ENCODE measurements at regions not wholly inside any gene's neighbourhood (a gene's known extent, or its start where the extent isn't known, plus 50 kb on each side); places are given as distances from the start of the nearest gene placed in this dataset.
"Not testable (repeated sequence)": the region's sequence is repeated elsewhere in the genome, so short reads cannot be mapped to it uniquely, and the experiment has no call there.

DNA sequence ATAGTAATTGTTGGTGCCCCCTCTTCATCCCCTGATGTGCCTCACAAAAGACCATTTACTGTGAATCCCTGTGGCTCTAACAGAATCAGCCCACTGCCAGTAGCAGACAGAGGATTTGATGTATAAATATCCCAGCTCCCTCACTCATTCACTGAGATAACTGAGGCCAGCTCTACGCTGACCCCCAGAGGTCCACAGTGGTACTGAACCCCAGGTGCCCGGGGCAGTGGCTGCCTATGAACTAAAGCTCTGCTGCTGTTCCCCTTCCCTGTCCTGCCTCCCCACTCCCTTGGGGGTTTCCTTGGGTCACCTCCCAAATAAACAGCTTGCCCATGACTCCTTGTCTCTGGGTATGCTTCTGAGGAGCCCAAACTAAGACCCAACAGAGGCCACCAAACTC lies 295.8 kb downstream of the FOXL1 start:
- DNase-seq: peak; percentile 24

DNA sequence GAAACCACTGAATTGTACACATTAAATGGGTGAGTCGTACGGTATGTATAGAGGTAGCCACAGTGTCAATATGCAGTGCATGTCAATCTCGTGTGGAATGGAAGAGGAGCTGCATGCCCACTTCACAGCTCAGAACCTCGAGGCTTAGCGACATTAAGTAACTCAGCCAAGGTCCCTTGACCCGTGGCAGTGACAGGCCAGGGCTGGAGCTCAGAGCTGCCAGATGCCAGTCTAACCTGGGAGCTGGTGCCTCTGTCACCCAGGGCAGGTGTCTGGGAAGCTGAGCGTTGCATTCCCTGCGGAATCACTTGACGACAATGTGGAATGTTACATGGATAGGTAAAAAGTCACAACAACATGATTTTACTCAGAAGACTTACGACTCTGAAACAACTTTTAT lies 298.1 kb downstream of the FOXL1 start:
- no peak for DNase-seq

DNA sequence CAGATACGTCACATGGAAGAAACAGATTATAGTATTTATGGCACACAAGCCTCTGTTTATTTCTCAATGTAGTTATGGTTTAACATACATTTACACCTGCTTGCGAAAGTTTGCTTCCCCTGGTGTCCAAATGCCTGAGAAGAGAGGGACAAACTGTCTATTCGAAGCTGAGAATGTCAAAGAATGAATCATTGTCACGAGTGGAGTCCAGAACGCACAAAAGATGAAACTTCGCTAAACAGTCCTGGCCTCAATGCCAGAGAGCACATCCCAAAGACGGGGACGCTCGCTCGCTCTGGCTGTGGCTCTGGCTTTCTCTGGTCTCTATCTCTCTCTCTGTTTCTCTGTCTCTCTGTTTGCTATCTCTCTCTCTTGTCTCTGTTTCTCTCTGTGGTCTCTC lies 298.8 kb downstream of the FOXL1 start:
- DNase-seq: no peak

DNA sequence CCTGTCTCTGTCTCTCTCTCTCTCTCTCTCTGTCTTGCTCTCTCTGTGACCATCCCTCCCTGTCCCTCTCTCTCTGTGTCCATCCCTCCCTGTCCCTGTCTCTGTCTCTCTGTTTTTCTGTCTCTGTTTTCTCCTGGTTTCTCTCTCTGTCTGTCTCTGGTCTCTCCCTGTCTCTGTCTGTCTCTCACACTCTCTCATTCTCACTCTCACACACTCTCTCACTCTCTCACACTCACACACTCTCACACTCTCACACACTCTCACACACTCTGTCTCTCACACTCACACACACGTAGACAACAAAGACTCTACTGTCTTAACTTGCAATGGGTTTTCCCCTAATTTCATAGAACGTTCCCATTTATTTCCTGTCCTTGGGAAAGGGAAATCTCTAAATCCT lies 299.5 kb downstream of the FOXL1 start:
- no peak for DNase-seq

DNA sequence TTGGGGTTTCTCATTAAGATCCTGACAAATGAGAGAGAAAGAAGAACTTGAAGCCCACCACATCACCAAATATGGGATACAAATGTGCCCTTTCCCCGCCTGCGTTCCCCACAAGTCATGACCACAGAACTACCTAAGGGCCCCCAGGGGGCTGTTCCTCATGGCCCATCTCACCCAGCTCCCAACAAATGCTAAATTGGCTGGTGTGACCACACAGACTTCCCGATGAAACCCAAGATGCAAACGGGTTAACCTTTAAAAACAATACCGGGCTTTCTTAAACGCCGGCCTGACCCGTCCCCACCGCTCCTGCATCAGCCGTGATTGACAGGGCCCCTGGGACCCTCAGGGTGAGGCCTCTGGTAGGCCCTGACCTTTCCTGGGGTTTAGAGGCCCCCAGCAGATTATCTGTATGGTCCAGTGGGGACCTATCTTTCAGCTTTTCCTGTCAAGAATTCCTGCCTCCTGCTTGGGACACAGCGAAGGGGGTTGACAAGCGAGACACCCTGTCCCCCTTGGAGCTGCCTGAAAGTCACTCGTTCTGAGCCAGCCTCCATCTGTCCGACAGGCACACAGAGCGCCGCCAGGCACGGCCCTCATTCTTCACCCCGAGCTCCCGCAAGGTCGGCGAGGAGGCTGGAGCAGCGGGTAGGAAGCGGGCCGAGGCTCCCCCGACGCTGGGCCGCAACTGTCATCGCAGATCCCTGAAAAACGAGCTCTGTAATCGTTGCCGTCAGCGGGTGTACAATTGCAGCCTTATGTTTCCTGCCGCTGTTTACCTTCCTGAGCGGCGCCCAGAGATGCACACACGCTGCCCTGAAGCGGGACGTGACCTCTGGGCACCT lies 300.1 kb downstream of the FOXL1 start:
- no peak for DNase-seq

DNA sequence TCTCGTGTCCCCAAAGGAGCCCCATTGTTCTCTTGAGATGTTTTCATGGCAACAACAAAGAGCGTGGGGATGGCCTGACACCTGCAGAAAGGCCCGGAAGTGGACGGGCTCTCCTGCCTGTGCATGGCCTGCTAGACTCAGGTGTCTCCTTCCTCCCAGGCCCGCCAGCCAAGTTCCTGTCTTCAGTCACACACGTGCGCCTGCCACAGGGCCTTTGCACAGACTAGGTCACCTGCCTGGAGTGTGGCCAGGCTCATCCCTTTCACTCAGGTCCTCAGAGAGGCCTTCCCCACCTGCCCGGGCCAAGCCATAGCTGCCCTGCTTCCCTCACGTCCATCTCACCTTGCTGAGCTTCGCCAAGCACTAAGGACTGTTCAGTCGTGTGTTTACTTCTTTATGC lies 300.9 kb downstream of the FOXL1 start:
- DNase-seq: no peak

DNA sequence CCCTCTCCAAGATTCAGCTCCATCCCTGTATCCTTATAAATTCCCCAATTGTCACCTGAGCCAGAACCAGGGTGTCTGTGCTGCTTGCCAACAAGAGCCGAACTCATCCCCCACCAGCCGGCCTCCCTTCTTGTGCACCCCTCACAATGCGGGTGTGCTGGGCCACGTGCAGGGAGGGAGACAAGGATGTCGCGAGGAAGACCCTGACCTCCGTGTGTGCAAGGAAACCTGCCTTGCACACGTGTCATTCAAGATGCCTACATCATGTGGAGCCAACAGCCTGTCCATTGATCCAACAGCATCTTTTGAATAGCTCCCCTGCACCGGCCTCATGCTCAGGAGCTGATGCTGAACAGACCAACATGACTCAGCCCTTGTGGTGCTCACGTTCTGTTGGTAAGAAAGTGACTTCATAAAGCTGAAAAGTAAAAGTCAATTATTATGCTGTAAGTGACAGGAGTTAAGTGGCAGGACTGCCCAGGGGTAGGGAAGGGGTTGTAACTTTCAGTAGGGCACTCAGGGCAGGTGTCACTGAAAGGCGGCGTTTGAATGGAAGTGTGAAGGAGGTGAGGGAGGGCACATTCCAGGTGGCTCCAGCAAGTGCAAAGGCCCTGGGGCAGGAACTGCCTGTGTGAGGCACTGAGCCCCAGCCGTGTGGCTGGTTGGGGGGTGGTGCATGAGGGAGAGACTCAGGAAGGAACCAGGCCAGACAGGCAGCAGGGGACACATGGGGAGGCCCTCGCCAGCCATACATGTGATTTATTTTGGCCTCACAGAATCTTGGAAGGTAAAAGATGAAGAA lies 302.2 kb downstream of the FOXL1 start:
- no peak for DNase-seq

DNA sequence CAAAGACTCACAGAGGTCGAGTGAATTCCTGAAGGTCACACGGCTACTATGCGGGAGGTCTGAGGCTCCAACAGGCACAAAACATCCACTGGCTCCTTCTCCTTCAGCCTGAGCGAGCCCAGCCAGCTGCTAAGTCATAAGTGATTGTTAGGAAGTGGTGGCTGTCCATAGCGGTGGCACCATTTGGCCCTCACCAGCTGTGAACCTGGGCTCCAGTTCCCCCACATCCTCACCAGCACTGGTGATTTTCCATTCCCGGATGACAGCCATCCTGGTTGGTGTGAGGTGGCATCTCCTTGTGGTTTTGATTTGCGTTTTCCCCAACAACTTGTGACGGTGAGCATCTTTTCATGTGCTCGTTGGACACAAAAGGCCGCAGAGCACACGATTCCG lies 302.8 kb downstream of the FOXL1 start:
- DNase-seq: no peak

DNA sequence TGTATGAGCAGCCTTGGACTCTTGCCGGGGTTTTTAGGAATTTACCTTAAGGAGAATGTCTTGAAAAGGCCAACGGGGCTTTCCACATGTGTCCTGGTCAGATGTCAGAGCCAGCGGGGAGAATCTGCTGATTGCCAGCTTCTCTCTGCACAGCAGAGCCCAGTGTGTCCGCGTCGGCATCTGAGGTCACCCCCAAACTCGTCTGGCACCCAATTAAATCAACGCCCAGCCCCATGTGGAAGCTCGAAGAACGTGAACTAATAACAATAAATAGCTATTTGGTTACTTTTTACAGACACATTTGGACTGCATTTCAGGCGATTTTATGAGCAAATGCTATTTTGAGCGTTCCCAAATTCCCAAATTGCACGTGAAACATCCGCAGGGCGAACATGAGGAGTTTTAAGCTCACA lies 303.5 kb downstream of the FOXL1 start:
- no peak for DNase-seq

DNA sequence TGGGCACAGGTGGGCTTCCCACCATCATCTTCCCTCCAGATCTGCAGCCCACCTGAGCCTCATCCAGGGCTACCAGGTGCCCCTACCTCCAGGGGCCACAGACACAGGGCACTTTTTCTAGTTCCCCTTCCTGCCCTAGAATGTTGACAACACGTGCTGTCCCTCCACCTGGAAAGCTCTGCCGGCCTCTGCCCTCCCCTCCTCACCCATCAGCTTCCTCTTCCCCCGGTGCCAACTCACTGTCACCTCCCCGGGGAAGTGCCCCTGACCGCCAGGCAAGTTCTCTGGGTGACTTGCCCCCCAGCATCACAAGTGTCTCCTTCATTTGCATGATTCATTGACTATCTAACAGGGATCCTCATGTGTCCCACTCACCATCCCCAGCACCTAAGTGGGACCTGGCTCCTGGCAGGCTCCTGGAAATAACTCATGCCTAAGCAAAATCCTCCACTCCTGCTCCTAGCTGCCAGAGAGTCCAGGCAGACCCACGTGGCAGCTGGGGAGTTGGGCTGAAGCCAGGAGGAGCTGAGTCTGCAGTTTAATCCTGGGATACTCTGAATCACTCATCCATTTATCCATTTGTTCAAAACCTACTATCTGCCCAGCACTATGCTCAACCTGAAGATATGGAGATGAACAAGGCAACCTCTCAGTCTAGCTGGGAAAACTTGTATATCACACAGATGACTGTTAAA lies 304.4 kb downstream of the FOXL1 start:
- DNase-seq: no peak

DNA sequence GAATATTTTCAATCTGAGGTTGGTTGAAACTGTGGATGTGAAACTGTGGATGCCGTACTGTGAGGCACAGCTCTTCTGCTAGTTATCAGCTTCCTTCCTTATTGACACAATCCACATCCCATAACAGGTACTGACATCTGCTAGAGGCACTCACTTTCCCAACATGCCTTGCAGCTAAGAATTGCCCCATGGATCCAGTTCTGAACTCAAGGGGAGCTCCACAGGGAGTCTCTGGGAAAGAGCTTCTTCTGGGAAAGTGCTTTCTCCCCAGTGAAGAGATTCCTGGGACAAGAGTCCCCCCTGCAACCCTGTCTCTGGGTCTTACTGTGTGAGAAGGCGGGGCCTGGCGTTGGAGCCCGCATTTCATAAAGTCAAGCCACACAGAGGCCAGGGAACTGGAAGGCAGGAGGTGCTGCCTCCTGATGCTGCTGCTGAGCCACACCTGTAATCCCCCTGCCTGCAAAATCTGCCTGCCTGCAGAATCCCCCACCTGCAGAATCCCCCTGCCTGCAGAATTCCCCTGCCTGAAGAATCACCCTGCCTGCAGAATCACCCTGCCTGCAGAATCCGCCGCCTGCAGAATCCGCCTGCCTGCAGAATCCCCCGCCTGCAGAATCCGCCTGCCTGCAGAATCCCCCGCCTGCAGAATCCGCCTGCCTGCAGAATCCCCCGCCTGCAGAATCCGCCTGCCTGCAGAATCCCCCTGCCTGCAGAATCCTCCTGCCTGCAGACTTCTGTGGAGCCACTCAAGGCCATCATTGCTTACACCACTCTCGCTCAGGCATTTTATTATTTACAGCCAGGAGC lies 305.4 kb downstream of the FOXL1 start:
- no peak for DNase-seq

DNA sequence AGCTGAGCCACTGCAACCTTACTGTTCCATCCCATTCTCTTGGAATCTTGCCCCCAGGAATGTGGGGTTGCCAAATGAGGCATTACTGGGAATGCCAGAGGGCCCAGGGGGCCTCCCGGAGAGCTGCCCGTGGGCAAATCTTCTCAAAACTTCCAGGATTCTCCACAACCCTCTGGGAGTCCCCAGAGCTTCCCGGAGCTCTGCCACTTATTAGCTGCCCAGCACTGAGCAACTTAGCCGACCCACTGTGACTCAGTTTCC lies 306.0 kb downstream of the FOXL1 start:
- DNase-seq: no peak

DNA sequence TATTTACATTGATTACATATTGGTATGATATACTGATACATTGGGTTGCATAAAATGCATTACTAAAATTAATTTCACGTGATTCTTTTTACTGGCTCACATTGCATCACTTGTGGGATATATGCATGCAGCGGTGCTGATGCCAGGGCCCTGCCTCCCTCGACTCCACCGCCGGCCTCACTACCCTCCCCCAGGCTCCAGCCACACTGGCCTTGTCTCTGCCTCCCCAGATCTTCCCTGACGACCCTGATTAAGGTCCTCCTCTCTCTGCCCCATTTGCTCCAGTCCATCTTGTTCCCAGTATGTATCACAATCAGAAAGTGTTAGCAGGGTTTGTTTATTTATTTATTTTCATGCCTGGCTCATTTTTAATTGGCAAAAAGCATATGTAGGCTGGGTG lies 306.8 kb downstream of the FOXL1 start:
- no peak for DNase-seq

DNA sequence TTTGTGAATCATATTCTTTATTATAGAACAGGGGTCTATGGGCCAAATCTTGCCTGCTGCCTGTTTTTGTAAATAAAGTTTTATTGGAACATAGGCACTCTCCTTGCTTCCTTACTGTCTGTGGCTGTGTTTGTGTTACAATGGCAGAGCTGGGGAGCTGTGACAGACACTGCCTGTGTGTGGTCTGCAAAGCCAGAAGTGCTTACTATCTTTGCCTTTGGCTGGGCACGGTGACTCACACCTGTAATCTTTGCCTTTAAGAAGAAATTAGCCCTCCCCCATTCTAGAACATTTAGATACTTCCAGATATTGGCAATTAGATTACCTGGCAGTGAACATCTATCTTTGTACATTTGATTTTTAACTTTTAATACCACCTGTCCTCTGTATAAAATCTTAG lies 308.3 kb downstream of the FOXL1 start:
- DNase-seq: no peak

DNA sequence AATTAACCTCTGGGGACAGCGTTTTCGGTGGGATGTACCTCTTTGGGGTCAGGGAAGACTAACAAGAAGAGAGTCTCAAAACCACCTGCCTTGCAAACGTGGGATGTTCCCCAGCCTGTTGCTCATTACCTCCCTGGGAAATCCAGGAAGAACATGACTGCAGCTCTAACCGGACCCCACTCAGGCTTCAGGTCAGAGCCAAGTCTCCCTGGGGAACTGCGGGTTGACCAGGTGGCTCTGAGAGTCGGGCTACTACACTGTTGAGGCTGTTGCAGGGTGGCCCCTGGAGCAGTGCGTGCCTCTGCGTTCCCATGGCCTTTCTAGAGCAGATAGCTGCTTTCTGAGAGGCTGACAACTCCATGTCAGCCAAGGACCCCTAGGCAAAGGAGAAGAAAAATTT lies 309.1 kb downstream of the FOXL1 start:
- DNase-seq: no peak

DNA sequence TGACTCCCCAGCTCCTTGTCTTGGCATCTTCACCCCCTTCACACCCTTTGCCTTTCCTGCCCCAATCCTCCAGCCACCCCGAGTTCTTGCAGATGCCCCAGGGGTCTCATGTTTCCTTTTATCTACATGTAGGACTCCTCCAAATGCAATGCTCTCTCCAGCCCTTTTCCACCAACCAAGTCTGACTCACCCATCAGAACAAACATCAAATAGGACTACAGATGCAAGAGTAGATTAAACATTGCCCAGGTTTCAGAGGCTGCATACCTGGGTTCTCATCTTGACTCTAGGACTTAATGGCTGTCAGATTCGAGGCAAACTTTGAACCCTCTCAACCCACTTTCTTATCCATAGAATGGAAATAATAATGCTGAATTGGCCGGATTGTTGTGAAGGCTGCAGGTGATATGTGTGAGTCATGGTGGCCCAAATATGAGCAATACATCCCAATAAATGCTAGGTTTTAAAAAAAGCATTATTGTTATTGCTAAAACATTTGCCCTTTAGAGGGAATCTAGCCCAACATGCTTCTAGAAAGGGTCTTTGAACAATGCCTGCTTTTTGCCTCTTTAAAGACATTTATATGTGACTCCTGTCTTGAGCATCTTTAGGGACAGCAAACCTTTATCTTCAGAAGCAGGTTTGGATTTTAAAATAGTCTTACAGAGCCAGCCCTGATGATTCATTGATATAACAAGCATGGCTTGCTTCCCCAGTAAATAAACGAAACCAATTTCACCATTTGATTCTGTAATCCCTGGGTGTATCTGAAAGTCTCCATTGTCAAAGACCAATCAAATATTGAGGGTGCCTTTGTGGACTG lies 310.1 kb downstream of the FOXL1 start:
- DNase-seq: no peak

DNA sequence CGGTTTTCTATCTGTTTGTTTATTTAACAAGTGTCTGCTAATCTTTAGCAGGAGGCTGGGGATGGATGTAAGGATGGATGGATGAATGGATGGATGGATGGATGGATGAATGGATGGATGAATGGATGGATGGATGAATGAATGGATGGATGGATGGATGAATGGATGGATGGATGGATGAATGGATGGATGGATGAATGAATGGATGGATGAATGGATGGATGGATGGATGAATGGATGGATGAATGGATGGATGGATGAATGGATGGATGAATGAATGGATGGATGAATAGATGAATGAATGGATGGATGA lies 310.7 kb downstream of the FOXL1 start:
- not testable (repeated sequence) for DNase-seq

DNA sequence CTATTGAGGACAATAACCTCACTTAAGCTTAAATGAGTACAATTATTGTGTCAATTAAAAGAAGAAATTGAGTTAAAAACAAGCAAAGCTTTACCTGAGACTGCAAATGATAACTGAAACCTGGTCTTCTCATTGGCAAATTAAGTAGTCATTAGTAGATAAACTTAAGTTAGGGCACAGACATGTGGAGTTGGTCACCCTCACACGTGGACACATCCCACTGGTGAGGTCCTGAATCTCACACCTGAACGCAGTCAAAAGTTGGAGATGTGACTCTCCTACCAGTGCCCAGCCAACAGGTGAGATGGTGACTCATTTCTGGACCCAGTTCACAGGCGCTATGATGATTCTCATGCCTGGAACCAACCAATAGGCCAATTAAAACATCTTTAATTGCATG lies 311.6 kb downstream of the FOXL1 start:
- no peak for DNase-seq

DNA sequence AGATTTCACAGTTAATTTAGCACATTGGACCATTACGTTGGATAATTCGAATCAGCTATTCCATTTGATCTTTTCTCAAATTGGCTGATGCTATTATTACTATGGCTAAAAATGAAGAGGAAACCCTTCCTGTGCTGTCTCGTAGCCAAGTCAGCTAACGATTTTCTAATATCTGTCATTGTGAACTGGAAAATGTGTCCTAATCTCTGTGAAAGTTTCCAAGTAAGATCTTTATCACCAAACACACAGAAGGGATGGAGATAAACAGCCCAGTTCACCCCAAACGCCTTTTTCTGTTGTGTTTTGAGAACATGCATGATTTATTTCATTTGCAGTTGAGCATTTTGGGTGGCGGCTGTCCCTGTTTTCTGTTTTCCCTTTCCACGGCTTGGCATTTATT lies 312.8 kb downstream of the FOXL1 start:
- no peak for DNase-seq

DNA sequence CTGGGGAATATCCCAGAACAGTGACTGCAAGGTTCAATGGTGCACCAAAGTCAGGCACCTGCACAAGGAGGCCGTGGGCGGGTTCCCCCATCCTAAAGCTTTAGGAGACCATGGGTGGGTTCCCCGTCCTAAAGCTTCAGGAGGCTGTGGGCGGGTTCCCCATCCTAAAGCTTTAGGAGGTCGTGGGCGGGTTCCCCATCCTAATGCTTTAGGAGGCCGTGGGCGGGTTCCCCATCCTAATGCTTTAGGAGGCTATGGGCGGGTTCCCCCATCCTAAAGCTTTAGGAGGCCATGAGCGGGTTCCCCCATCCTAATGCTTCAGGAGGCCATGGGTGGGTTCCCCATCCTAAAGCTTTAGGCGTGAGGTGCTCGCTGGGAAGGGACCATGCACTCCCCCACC lies 313.3 kb downstream of the FOXL1 start:
- DNase-seq: no peak

DNA sequence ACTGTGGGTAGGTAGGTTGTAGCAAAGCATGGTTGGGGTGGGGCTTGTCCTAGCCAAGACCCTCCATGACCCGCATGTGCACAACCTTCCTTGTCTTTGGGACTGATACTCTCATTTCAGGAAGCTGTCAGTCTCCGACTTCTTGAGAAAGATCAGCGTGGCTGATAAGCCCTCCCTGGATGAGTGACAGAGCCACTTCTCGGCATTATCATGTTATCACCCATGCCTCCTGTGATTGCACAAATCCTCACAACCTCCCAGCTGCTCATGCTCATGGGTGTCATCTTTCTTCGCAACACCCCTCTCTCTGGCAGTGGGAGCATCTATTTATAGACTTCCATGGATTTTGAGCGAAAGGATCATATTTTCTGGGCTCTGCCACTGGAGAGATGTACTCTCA lies 314.2 kb downstream of the FOXL1 start:
- DNase-seq: no peak

DNA sequence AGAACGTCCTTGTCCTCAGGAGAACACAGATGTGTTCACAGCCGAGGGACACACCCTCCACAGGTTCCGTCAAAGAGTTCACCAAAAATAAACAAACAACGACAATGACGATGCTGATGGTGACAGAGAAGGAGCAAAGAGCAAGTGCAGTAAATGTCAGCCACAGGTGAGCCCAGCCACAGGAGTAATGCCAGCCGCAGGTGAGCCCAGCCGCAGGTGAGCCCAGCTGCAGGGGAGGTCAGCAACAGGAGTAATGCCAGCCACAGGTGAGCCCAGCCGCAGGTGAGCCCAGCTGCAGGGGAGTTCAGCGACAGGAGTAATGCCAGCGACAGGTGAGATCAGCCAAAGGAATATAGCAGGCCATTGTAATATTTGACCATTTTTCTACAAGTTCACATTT lies 315.2 kb downstream of the FOXL1 start:
- no peak for DNase-seq
